Skin epidermis (tissue), 12 donors: ENCODE measurements at regions not wholly inside any gene's neighbourhood (a gene's known extent, or its start where the extent isn't known, plus 50 kb on each side); places are given as distances from the start of the nearest gene placed in this dataset.

Experiments
- H3K27ac ChIP-seq, 21 experiments: fragments of 200-600 bp; sonication (generic) in 11 of 21; one replicate each; pipeline ENCODE4 v1.5.0; 2020; ENCODE audit warnings: mild to moderate bottlenecking in 3 of 21, inconsistent platforms in 2 of 21, moderate library complexity in 2 of 21
- H3K4me3 ChIP-seq, 7 experiments: fragments of 200-600 bp; sonication (generic) in 2 of 7; one replicate each; pipeline ENCODE4 v1.5.0; 2020; ENCODE audit warnings: inconsistent platforms in 2 of 7, mild to moderate bottlenecking in 2 of 7, moderate library complexity in 1 of 7

GRCh38 chr10:84053626-84054025 is 85.7 kb upstream of the GHITM start:
- no peak overlapping the region for H3K27ac ChIP-seq
- no peak overlapping the region for H3K4me3 ChIP-seq

GRCh38 chr10:84054743-84055142 is 84.6 kb upstream of the GHITM start:
- Histone ChIP-seq H3K4me3 (no peak overlapping the region), H3K27ac (no peak overlapping the region)

- Histone ChIP-seq H3K27ac (no peak overlapping the region), H3K4me3 (no peak overlapping the region)
These were observed 79.8 kb upstream of the GHITM start for GRCh38 chr10:84059526-84059925.

- Histone ChIP-seq H3K27ac (no peak overlapping the region), H3K4me3 (no peak overlapping the region)
These were observed 75.9 kb upstream of the GHITM start for GRCh38 chr10:84063440-84063839.

- H3K4me3 ChIP-seq, result no peak overlapping the region
- no peak overlapping the region for H3K27ac ChIP-seq
These were observed 73.3 kb upstream of the GHITM start for GRCh38 chr10:84065804-84066601.

GRCh38 chr10:84074521-84074920 is 64.8 kb upstream of the GHITM start:
- no peak overlapping the region for H3K4me3 ChIP-seq
- no peak overlapping the region for H3K27ac ChIP-seq

- no peak overlapping the region for H3K4me3 ChIP-seq
- peak overlapping the region in 12 of 21 experiments; percentile 6 to 66 (median 35) for H3K27ac ChIP-seq
These were observed 63.9 kb upstream of the GHITM start for GRCh38 chr10:84075226-84076046.

- Histone ChIP-seq H3K4me3 (no peak overlapping the region), H3K27ac (peak overlapping the region in 9 of 21 experiments; percentile 11 to 66 (median 50))
These were observed 63.3 kb upstream of the GHITM start for GRCh38 chr10:84076047-84076388.

GRCh38 chr10:84076540-84077195 is 62.6 kb upstream of the GHITM start:
- Histone ChIP-seq H3K4me3 (no peak overlapping the region), H3K27ac (peak overlapping the region in 7 of 21 experiments; percentile 12 to 65 (median 31))

- Histone ChIP-seq H3K27ac (no peak overlapping the region), H3K4me3 (no peak overlapping the region)
These were observed 61.5 kb upstream of the GHITM start for GRCh38 chr10:84077768-84078167.

- Histone ChIP-seq H3K27ac (no peak overlapping the region), H3K4me3 (no peak overlapping the region)
These were observed 60.5 kb upstream of the GHITM start for GRCh38 chr10:84078771-84079170.

- no peak overlapping the region for H3K4me3 ChIP-seq
- no peak overlapping the region for H3K27ac ChIP-seq
These were observed 55.0 kb upstream of the GHITM start for GRCh38 chr10:84084342-84084741.

- Histone ChIP-seq H3K27ac (no peak overlapping the region), H3K4me3 (no peak overlapping the region)
These were observed 52.1 kb upstream of the GHITM start for GRCh38 chr10:84087202-84087601.

- Histone ChIP-seq H3K4me3 (no peak overlapping the region), H3K27ac (no peak overlapping the region)
These were observed 50.7 kb upstream of the GHITM start for GRCh38 chr10:84088626-84089025.

GRCh38 chr10:84089162-84089561 is 50.1 kb upstream of the GHITM start:
- Histone ChIP-seq H3K27ac (no peak overlapping the region), H3K4me3 (no peak overlapping the region)
